Testis (tissue), 2 donors: ENCODE measurements at regions not wholly inside any gene's neighbourhood (a gene's known extent, or its start where the extent isn't known, plus 50 kb on each side); places are given as distances from the start of the nearest gene placed in this dataset.

Source experiments
- DNase-seq: peaks from one replicate; pipeline ENCODE4 v3.0.0-alpha.2; 2019
- H3K27ac ChIP-seq, 2 donors: fragments of 200-600 bp; sonication (generic); one replicate each; pipeline ENCODE4 v1.5.1; 2019
- H3K27me3 ChIP-seq: fragments of 200-600 bp; sonication (generic); one replicate; pipeline ENCODE4 v1.5.1; 2019
- H3K36me3 ChIP-seq: fragments of 200-600 bp; sonication (generic); one replicate; pipeline ENCODE4 v1.5.1; 2017; ENCODE audit warnings: low read depth; ENCODE audit errors: missing control alignments
- H3K4me1 ChIP-seq: fragments of 200-600 bp; sonication (generic); one replicate; pipeline ENCODE4 v1.5.1; 2019
- H3K4me3 ChIP-seq, 2 donors: fragments of 200-600 bp; sonication (generic); one replicate each; pipeline ENCODE4 v1.5.1; 2017 to 2019
- H3K9me3 ChIP-seq: fragments of 200-600 bp; sonication (generic); one replicate; pipeline ENCODE4 v1.5.1; 2017
- POLR2A ChIP-seq: fragments of 450-650 bp; IDR thresholded peaks from one replicate; pipeline ENCODE4 v1.6.1; 2017; ENCODE audit warnings: antibody characterized with exemption, mild to moderate bottlenecking, moderate library complexity
- WGBS, 2 donors: methylation state at CpG; one replicate each; pipeline ENCODE4 v1.1.5; 2018; 5-methylcytosine and 5-hydroxymethylcytosine counted together
- intact Hi-C: fragments of 100-400 bp; cut with DNase I; formaldehyde crosslinking; loops from one replicate; pipeline ENCODE4 v1.15.1; 2023; ENCODE audit warnings: low total_unique reads
- TF ChIP-seq, protein P1 (sequence below), 3 experiments: fragments of 450-650 bp in 2 of 3; fragments of 200-600 bp in 1 of 3; sonication (generic) in 1 of 3; IDR thresholded peaks; one replicate each; pipeline ENCODE4 v1.5.1; 2016 to 2019; ENCODE audit warnings: antibody characterized with exemption in 3 of 3, mild to moderate bottlenecking in 2 of 3, moderate library complexity in 1 of 3

GRCh38 chr5:135657536-135658305, 78.9 kb upstream of the CXCL14 start:
- H3K27me3 ChIP-seq: no peaks in the 10 kb centered on the region
- H3K9me3 ChIP-seq: no peaks in the 10 kb centered on the region
- DNase-seq: no peak
- intact Hi-C loops: no loop called here
- no peak overlapping the region for H3K4me3 ChIP-seq
- no peak overlapping the region for H3K27ac ChIP-seq
- H3K36me3 ChIP-seq: no peaks in the 10 kb centered on the region
- TF ChIP-seq POLR2A: no peak
- TF ChIP-seq, protein P1, sequence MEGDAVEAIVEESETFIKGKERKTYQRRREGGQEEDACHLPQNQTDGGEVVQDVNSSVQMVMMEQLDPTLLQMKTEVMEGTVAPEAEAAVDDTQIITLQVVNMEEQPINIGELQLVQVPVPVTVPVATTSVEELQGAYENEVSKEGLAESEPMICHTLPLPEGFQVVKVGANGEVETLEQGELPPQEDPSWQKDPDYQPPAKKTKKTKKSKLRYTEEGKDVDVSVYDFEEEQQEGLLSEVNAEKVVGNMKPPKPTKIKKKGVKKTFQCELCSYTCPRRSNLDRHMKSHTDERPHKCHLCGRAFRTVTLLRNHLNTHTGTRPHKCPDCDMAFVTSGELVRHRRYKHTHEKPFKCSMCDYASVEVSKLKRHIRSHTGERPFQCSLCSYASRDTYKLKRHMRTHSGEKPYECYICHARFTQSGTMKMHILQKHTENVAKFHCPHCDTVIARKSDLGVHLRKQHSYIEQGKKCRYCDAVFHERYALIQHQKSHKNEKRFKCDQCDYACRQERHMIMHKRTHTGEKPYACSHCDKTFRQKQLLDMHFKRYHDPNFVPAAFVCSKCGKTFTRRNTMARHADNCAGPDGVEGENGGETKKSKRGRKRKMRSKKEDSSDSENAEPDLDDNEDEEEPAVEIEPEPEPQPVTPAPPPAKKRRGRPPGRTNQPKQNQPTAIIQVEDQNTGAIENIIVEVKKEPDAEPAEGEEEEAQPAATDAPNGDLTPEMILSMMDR (IDR thresholded peaks at IDR 0.05): no peak
- WGBS, 2 donors: 62 to 83% methylated on average over 3 of the region's 3 CpGs
- no peaks in the 10 kb centered on the region for H3K4me1 ChIP-seq

DNA sequence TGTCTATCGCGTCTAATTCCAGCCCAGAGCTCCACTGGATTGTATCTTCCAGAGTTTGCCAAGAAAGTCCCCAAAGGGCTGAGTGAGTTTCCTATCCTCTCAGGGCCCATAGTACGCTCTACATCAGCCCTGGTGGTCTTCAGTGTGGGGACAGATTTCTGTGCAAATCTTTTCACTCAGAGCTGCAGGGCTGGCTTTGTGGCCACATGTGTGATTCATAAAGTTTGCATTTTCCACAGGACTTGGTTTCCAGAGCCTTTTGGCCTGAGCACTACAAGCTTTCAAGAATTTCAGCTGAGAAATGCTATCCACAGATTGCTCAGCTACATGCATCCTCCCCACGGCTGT, 76.7 kb upstream of the CXCL14 start:
- no peak overlapping the region for H3K27ac ChIP-seq
- WGBS, 2 donors: 67 to 75% methylated on average over 4 of the region's 4 CpGs
- no peak for DNase-seq
- TF ChIP-seq POLR2A: no peak
- TF ChIP-seq, protein P1 (IDR thresholded peaks at IDR 0.05): no peak
- H3K9me3 ChIP-seq: no peaks in the 10 kb centered on the region
- no peaks in the 10 kb centered on the region for H3K36me3 ChIP-seq
- intact Hi-C loops: no loop called here
- H3K4me1 ChIP-seq: no peaks in the 10 kb centered on the region
- no peak overlapping the region for H3K4me3 ChIP-seq
- no peaks in the 10 kb centered on the region for H3K27me3 ChIP-seq

GRCh38 chr5:135654761-135655467, 76.1 kb upstream of the CXCL14 start:
- no peak for DNase-seq
- no peaks in the 10 kb centered on the region for H3K4me1 ChIP-seq
- WGBS, 2 donors: 74 to 86% methylated on average over 12 of the region's 12 CpGs
- H3K27me3 ChIP-seq: no peaks in the 10 kb centered on the region
- no peaks in the 10 kb centered on the region for H3K36me3 ChIP-seq
- intact Hi-C loops: no loop called here
- no peaks in the 10 kb centered on the region for H3K9me3 ChIP-seq
- H3K4me3 ChIP-seq: no peak overlapping the region
- no peak overlapping the region for H3K27ac ChIP-seq
- no peak for TF ChIP-seq POLR2A
- TF ChIP-seq, protein P1 (IDR thresholded peaks at IDR 0.05): no peak

DNA sequence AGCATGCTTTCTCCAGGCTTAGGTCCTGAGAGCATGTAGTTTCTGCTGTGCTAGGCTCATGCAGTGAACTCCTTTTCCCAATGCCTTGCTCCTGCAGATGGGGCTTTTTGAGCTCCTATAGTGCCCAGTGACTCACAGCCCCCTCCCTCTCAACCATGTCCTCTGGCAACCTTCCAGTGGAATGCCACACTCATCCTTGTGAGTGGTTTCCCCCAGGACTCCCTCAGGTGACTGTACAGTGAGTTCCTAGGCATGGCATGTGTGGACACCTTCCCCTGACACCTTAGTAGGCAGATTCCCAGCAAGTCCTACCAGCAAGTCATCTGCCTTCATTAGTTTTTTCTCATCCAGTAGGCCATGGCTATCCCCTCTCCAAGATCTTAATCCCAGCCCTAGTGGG, 72.4 kb upstream of the CXCL14 start:
- no peaks in the 10 kb centered on the region for H3K27me3 ChIP-seq
- no peak overlapping the region for H3K27ac ChIP-seq
- TF ChIP-seq, protein P1 (IDR thresholded peaks at IDR 0.05): no peak
- TF ChIP-seq POLR2A: no peak
- no peaks in the 10 kb centered on the region for H3K36me3 ChIP-seq
- H3K4me1 ChIP-seq: no peaks in the 10 kb centered on the region
- H3K9me3 ChIP-seq: no peaks in the 10 kb centered on the region
- H3K4me3 ChIP-seq: no peak overlapping the region
- no peak for DNase-seq
- intact Hi-C loops: no loop called here
